Pancreas (tissue), 10 donors: ENCODE measurements at regions not wholly inside any gene's neighbourhood (a gene's known extent, or its start where the extent isn't known, plus 50 kb on each side); places are given as distances from the start of the nearest gene placed in this dataset.

ENCODE experiments used
- ATAC-seq, 4 donors: fragments of 200-7000 bp; cut with Tn5 transposase; one replicate each; pipeline versions ENCODE4 v1.8.0 to v1.9.1; 2020; ENCODE audit warnings: mild to moderate bottlenecking in 4 of 4, moderate library complexity in 4 of 4
- DNase-seq, 6 donors: peaks; one replicate each; pipeline ENCODE4 v3.0.0-alpha.2; 2020
- FAIRE-seq: peaks from 2 replicates; lab custom pipeline; 2012; peaks lifted over from hg19 to GRCh38; lab: Jason Lieb, UNC
- H3K27ac ChIP-seq, 4 donors: fragments of 200-600 bp; sonication (generic); 1 replicate in 3 of 4; 2 replicates in 1 of 4; pipeline versions ENCODE4 v1.5.0 to v1.8.0; 2020
- H3K27me3 ChIP-seq, 4 donors: fragments of 200-600 bp; one replicate each; pipeline ENCODE4 v1.8.0; 2021
- H3K36me3 ChIP-seq, 3 donors: fragments of 200-600 bp; sonication (generic) in 1 of 3; one replicate each; pipeline versions ENCODE4 v1.5.0 to v1.8.0; 2020 to 2021
- H3K4me1 ChIP-seq, 3 donors: fragments of 200-600 bp; one replicate each; pipeline ENCODE4 v1.8.0; 2021
- H3K4me3 ChIP-seq, 4 donors: fragments of 200-600 bp; sonication (generic) in 2 of 4; one replicate each; pipeline versions ENCODE4 v1.5.0 to v1.8.0; 2020 to 2021
- H3K9me3 ChIP-seq, 4 donors: fragments of 200-600 bp; one replicate each; pipeline ENCODE4 v1.8.0; 2021
- CTCF ChIP-seq, 4 donors: fragments of 200-600 bp; sonication (generic) in 3 of 4; IDR thresholded peaks; one replicate each; pipeline versions ENCODE4 v1.5.0 to v1.8.0; 2021; ENCODE audit warnings: antibody characterized with exemption in 4 of 4
- WGBS, 2 donors: extraction: QIAGEN DNeasy Blood & Tissue Kit; methylation state at CpG; one replicate each; pipeline ENCODE4 v1.1.7; 2013; 5-methylcytosine and 5-hydroxymethylcytosine counted together
- intact Hi-C, 3 donors: fragments of 100-400 bp; cut with DNase I; formaldehyde crosslinking; loops; one replicate each; pipeline versions ENCODE4 v1.11.1 to v1.14.2; 2022
- donor health status: healthy with polysubstance abuse.
- donor health status: DM: no; HTN: no; CAD: no; lungs with moderate emphysema.
- donor health status: DM: no; HTN: no; CAD: no.
- donor health status: control.
- donor health status: control.
- donor health status: Bipolar disorder and iron deficiency.
- donor health status: DM: yes; HTN: yes; CAD: no.
- donor health status: DM: no; HTN: no; CAD: no.
- donor health status: DM: no; HTN: no; CAD: no.
- donor health status: DM: yes; HTN: yes; CAD: no.

GRCh38 chr13:107733276-107733675, 482.1 kb downstream of the LIG4 start:
- DNase-seq (no peak), FAIRE-seq (no peak), ATAC-seq (no peak)
- intact Hi-C loops, result no loop called here
- Histone ChIP-seq H3K36me3 (no peaks in the 10 kb centered on the region), H3K4me3 (no peak overlapping the region), H3K27ac (no peak overlapping the region), H3K4me1 (no peaks in the 10 kb centered on the region), H3K9me3 (no peaks in the 10 kb centered on the region), H3K27me3 (no peaks in the 10 kb centered on the region)
- TF ChIP-seq CTCF (IDR thresholded peaks at IDR 0.05), result no peak

GRCh38 chr13:107730813-107731212, 484.5 kb downstream of the LIG4 start:
- Histone ChIP-seq H3K27me3 (no peaks in the 10 kb centered on the region), H3K27ac (no peak overlapping the region), H3K9me3 (no peaks in the 10 kb centered on the region), H3K4me3 (no peak overlapping the region), H3K4me1 (no peaks in the 10 kb centered on the region), H3K36me3 (no peaks in the 10 kb centered on the region)
- DNase-seq (no peak), FAIRE-seq (no peak), ATAC-seq (no peak)
- 67 to 76% methylated on average over 6 of the region's 6 CpGs for WGBS, 2 donors
- TF ChIP-seq CTCF (IDR thresholded peaks at IDR 0.05), result no peak
- intact Hi-C loops, result no loop called here

- intact Hi-C loops, result no loop called here
- Histone ChIP-seq H3K4me1 (no peaks in the 10 kb centered on the region), H3K36me3 (no peaks in the 10 kb centered on the region), H3K9me3 (no peaks in the 10 kb centered on the region), H3K27ac (no peak overlapping the region), H3K27me3 (no peaks in the 10 kb centered on the region), H3K4me3 (no peak overlapping the region)
- no peak for FAIRE-seq
- peak in 3 of 4 donors; percentile 28 to 60 (median 35) for ATAC-seq
- no peak for DNase-seq
- no peak for TF ChIP-seq CTCF (IDR thresholded peaks at IDR 0.05)
- 33 to 34% methylated on average over 13 of the region's 13 CpGs for WGBS, 2 donors
These were observed 494.0 kb downstream of the LIG4 start for GRCh38 chr13:107721125-107721869.

- intact Hi-C loops, result no loop called here
- no peak for ATAC-seq
- Histone ChIP-seq H3K9me3 (no peaks in the 10 kb centered on the region), H3K27me3 (no peaks in the 10 kb centered on the region), H3K27ac (no peak overlapping the region), H3K36me3 (no peaks in the 10 kb centered on the region), H3K4me1 (no peaks in the 10 kb centered on the region), H3K4me3 (no peak overlapping the region)
- WGBS, 2 donors, result 86 to 90% methylated on average over 4 of the region's 4 CpGs
- no peak for FAIRE-seq
- TF ChIP-seq CTCF (IDR thresholded peaks at IDR 0.05), result no peak
- no peak for DNase-seq
These were observed 498.6 kb downstream of the LIG4 start for GRCh38 chr13:107716741-107717140.

- H3K4me1 ChIP-seq, result no peaks in the 10 kb centered on the region
- FAIRE-seq, result no peak
- no peaks in the 10 kb centered on the region for H3K36me3 ChIP-seq
- no peak for TF ChIP-seq CTCF (IDR thresholded peaks at IDR 0.05)
- 53 to 64% methylated on average over 7 of the region's 7 CpGs for WGBS, 2 donors
- no peaks in the 10 kb centered on the region for H3K9me3 ChIP-seq
- H3K4me3 ChIP-seq, result no peak overlapping the region
- no peak for DNase-seq
- intact Hi-C loops, result no loop called here
- ATAC-seq, result no peak
- no peak overlapping the region for H3K27ac ChIP-seq
- no peaks in the 10 kb centered on the region for H3K27me3 ChIP-seq
These were observed 499.1 kb downstream of the LIG4 start for GRCh38 chr13:107716241-107716640.
